ENCODE measurements at regions not wholly inside any gene's neighbourhood (a gene's known extent, or its start where the extent isn't known, plus 50 kb on each side); places are given as distances from the start of the nearest gene placed in this dataset.

DNA sequence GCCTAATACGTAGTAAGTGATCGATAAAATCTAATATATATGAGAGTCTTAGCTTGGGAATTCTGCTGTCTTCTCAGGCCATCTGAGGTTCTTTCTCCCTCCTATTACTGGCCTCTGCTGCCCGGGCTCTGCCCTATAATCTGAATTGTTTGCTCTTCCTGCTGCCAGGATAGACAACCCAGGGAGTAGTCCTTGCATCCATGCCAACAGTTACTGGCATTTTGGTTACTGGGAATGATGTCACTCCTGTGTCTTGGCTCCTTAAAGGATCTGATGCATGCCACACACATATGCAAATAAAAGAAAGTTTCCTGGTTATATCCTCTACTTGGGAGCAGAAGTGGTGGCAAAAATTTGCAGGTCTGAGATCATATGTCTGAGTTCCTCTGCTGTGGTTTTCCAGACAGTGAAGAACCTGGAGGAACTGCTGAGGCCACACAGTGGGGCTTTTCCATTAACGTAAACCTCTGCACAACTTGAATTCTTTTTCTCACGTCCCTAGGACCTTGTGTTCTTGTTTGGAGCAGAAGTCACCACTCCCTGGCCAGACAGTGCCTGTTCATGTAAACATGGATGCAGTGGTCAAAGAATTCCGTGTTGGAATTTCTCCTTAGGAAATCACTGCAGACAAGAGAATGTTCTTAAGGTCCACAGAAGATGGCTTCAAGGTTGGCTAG lies 320.6 kb upstream of the TBX3 start (continued):
- TF ChIP-seq, protein P1, sequence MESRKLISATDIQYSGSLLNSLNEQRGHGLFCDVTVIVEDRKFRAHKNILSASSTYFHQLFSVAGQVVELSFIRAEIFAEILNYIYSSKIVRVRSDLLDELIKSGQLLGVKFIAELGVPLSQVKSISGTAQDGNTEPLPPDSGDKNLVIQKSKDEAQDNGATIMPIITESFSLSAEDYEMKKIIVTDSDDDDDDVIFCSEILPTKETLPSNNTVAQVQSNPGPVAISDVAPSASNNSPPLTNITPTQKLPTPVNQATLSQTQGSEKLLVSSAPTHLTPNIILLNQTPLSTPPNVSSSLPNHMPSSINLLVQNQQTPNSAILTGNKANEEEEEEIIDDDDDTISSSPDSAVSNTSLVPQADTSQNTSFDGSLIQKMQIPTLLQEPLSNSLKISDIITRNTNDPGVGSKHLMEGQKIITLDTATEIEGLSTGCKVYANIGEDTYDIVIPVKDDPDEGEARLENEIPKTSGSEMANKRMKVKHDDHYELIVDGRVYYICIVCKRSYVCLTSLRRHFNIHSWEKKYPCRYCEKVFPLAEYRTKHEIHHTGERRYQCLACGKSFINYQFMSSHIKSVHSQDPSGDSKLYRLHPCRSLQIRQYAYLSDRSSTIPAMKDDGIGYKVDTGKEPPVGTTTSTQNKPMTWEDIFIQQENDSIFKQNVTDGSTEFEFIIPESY (IDR thresholded peaks at IDR 0.05) = no peak
- TF ChIP-seq JUND (IDR thresholded peaks at IDR 0.05) = no peak
- TF ChIP-seq RAD21 (IDR thresholded peaks at IDR 0.05) = peak; percentile 31 to 42

DNA sequence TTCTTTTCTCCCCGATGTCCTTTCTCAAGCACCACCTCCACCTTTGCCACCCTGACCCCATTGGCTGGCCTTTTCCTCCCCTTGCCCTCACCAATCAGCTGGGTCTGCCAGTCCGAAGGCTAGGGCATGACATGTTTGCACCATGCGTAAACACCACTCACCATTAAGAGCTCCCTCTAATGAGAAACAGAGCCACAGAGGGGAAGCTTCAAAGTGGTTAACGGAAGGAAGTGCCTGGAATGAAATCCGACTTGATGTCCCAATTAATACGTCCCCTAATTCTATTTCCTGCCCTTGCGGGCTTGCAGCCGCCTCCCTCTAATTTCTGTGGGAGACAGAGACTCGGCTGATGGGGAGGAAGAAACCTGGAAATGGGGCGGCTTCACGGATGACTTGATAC lies 318.5 kb upstream of the TBX3 start:
- no peak for DNase-seq (ENCODE audit: low spot score)
- no peaks in the 10 kb centered on the region for H3K9me3 ChIP-seq (ENCODE audit: control insufficient read depth in 4 of 4, low read length in 3 of 4)
- peaks cover 0 to 6% (median 3%) of the 10 kb centered on the region in 4 donors for H3K4me1 ChIP-seq (ENCODE audit: control insufficient read depth in 4 of 4, insufficient read depth in 4 of 4, low read length in 3 of 4)
- H3K27me3 ChIP-seq (ENCODE audit: control insufficient read depth in 4 of 4, insufficient read depth in 4 of 4, low read length in 3 of 4) = no peaks in the 10 kb centered on the region
- H3K9ac ChIP-seq (ENCODE audit: low read depth in 1 of 2, low read length in 2 of 2) = no peak overlapping the region
- H3K36me3 ChIP-seq (ENCODE audit: control insufficient read depth in 4 of 4, insufficient read depth in 3 of 4, low read depth in 1 of 4, low read length in 3 of 4) = no peaks in the 10 kb centered on the region
- H3K4me3 ChIP-seq (ENCODE audit: low read depth in 1 of 3, low read length in 3 of 3) = no peak overlapping the region
- TF ChIP-seq HNF4A (conservative IDR thresholded peaks at IDR 0.05) (peak in 1 of 2 donors; percentile 12), FOXA2 (IDR thresholded peaks at IDR 0.05) (no peak), SP1 (IDR thresholded peaks at IDR 0.05) (peak; percentile 18), HNF4G (IDR thresholded peaks at IDR 0.05) (no peak), GABPA (IDR thresholded peaks at IDR 0.05 in 1 of 2, conservative IDR thresholded peaks at IDR 0.05 in 1 of 2) (peak in 1 of 2 donors; percentile 26), EGR1 (IDR thresholded peaks at IDR 0.05; ENCODE audit: low read depth in 2 of 2) (no peak)
- no peak overlapping the region for H3K27ac ChIP-seq (ENCODE audit: low read depth in 1 of 2, low read length in 2 of 2)
- 72% methylated on average over 11 of the region's 11 CpGs for WGBS

DNA sequence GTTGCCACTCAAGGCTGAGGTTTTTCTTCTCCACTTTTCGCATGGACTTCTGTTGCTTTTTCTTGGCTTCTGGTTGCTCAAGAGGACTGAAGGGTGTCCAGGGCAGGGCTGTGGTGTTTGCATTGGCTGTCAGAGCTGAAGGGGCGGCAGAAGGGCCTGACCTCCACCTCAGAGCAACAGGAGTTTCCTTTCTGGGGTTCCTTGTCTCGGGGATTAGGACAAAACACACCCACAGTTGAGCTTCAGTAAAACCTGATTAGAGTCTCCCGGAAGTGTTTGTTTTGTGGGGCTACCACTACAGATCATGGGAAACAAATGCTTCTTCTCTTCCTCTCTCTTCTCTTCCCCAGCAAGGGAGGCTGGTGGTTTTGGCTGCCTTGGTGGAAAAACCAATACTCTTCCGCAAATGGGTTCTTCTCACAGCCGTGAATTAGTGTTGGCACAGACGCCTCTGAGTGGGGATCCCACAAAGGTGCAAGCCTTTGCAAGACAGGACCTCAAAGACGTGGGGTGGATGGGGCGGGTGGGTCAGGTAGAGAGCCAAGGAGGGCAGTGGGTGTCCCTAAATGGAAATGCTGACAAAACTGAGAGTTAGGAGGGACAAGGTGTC lies 317.7 kb upstream of the TBX3 start:
- no peaks in the 10 kb centered on the region for H3K9me3 ChIP-seq (ENCODE audit: control insufficient read depth in 4 of 4, low read length in 3 of 4)
- H3K9ac ChIP-seq (ENCODE audit: low read depth in 1 of 2, low read length in 2 of 2) = no peak overlapping the region
- DNase-seq (ENCODE audit: low spot score) = no peak
- WGBS = 84% methylated on average over 9 of the region's 9 CpGs
- H3K4me1 ChIP-seq (ENCODE audit: control insufficient read depth in 4 of 4, insufficient read depth in 4 of 4, low read length in 3 of 4) = peaks cover 0 to 6% (median 3%) of the 10 kb centered on the region in 4 donors
- no peak overlapping the region for H3K4me3 ChIP-seq (ENCODE audit: low read depth in 1 of 3, low read length in 3 of 3)
- no peaks in the 10 kb centered on the region for H3K27me3 ChIP-seq (ENCODE audit: control insufficient read depth in 4 of 4, insufficient read depth in 4 of 4, low read length in 3 of 4)
- no peak for TF ChIP-seq FOXA2 (IDR thresholded peaks at IDR 0.05)
- TF ChIP-seq HNF4G (IDR thresholded peaks at IDR 0.05) = no peak
- no peak for TF ChIP-seq SP1 (IDR thresholded peaks at IDR 0.05)
- TF ChIP-seq, protein P2, sequence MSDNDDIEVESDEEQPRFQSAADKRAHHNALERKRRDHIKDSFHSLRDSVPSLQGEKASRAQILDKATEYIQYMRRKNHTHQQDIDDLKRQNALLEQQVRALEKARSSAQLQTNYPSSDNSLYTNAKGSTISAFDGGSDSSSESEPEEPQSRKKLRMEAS (IDR thresholded peaks at IDR 0.05) = no peak
- no peak for TF ChIP-seq JUND (IDR thresholded peaks at IDR 0.05)
- no peak for TF ChIP-seq EGR1 (IDR thresholded peaks at IDR 0.05; ENCODE audit: low read depth in 2 of 2)
- TF ChIP-seq, protein P3, sequence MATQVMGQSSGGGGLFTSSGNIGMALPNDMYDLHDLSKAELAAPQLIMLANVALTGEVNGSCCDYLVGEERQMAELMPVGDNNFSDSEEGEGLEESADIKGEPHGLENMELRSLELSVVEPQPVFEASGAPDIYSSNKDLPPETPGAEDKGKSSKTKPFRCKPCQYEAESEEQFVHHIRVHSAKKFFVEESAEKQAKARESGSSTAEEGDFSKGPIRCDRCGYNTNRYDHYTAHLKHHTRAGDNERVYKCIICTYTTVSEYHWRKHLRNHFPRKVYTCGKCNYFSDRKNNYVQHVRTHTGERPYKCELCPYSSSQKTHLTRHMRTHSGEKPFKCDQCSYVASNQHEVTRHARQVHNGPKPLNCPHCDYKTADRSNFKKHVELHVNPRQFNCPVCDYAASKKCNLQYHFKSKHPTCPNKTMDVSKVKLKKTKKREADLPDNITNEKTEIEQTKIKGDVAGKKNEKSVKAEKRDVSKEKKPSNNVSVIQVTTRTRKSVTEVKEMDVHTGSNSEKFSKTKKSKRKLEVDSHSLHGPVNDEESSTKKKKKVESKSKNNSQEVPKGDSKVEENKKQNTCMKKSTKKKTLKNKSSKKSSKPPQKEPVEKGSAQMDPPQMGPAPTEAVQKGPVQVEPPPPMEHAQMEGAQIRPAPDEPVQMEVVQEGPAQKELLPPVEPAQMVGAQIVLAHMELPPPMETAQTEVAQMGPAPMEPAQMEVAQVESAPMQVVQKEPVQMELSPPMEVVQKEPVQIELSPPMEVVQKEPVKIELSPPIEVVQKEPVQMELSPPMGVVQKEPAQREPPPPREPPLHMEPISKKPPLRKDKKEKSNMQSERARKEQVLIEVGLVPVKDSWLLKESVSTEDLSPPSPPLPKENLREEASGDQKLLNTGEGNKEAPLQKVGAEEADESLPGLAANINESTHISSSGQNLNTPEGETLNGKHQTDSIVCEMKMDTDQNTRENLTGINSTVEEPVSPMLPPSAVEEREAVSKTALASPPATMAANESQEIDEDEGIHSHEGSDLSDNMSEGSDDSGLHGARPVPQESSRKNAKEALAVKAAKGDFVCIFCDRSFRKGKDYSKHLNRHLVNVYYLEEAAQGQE (IDR thresholded peaks at IDR 0.05) = no peak
- TF ChIP-seq RAD21 (IDR thresholded peaks at IDR 0.05) = no peak
- TF ChIP-seq HNF4A (conservative IDR thresholded peaks at IDR 0.05) = no peak
- TF ChIP-seq, protein P4, sequence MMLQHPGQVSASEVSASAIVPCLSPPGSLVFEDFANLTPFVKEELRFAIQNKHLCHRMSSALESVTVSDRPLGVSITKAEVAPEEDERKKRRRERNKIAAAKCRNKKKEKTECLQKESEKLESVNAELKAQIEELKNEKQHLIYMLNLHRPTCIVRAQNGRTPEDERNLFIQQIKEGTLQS (IDR thresholded peaks at IDR 0.05) = no peak
- TF ChIP-seq GABPA (IDR thresholded peaks at IDR 0.05 in 1 of 2, conservative IDR thresholded peaks at IDR 0.05 in 1 of 2) = no peak
- no peak overlapping the region for H3K27ac ChIP-seq (ENCODE audit: low read depth in 1 of 2, low read length in 2 of 2)
- H3K36me3 ChIP-seq (ENCODE audit: control insufficient read depth in 4 of 4, insufficient read depth in 3 of 4, low read depth in 1 of 4, low read length in 3 of 4) = no peaks in the 10 kb centered on the region

Measured in liver (tissue), 7 donors.